H1 (cell line): ENCODE measurements at regions not wholly inside any gene's neighbourhood (a gene's known extent, or its start where the extent isn't known, plus 50 kb on each side); places are given as distances from the start of the nearest gene placed in this dataset.

Experiments
- CTCF ChIA-PET: fragments of 300-600 bp; sonication (Branson Sonifier 250); formaldehyde crosslinking; loops from one replicate; lab custom pipeline; 2021; ENCODE audit not compliant: partially characterized antibody; lab: Charles Lee
- POLR2A ChIA-PET: fragments of 300-600 bp; sonication (Branson Sonifier 250); formaldehyde crosslinking; loops from one replicate; lab custom pipeline; 2021; ENCODE audit warnings: inconsistent platforms; ENCODE audit not compliant: partially characterized antibody; lab: Charles Lee
- DNase-seq, 2 experiments: peaks; one replicate each; pipeline versions ENCODE4 v3.0.0 to v3.0.0-alpha.2; 2010 to 2022; ENCODE audit warnings: low spot score in 2 of 2, low read depth in 1 of 2, mixed read lengths in 1 of 2
- FAIRE-seq: peaks from 2 replicates; lab custom pipeline; 2011; peaks lifted over from hg19 to GRCh38; lab: Jason Lieb, UNC
- H2AFZ ChIP-seq: 2 replicates; pipeline ENCODE4 v1.8.1; 2012; ENCODE audit warnings: low read length, inconsistent platforms
- H2AK5ac ChIP-seq: 2 replicates; pipeline ENCODE4 v1.6.1; 2013; ENCODE audit warnings: low read depth, low read length
- H2BK120ac ChIP-seq: replicated peaks from 2 replicates; pipeline ENCODE3; 2013; ENCODE audit warnings: low read depth, low read length, inconsistent platforms
- H2BK12ac ChIP-seq: 2 replicates; pipeline ENCODE4 v1.6.1; 2013; ENCODE audit warnings: low read depth, low read length
- H2BK15ac ChIP-seq: 2 replicates; pipeline ENCODE4 v1.6.1; 2013; ENCODE audit warnings: low read length
- H2BK20ac ChIP-seq: 2 replicates; pipeline ENCODE4 v1.6.1; 2013; ENCODE audit warnings: low read length
- H2BK5ac ChIP-seq: 2 replicates; pipeline ENCODE4 v1.6.1; 2013; ENCODE audit warnings: low read depth, low read length
- H3K14ac ChIP-seq: 2 replicates; pipeline ENCODE4 v1.6.1; 2013; ENCODE audit warnings: inconsistent platforms; ENCODE audit not compliant: insufficient read length
- H3K18ac ChIP-seq: 2 replicates; pipeline ENCODE4 v1.6.1; 2013; ENCODE audit warnings: low read length; ENCODE audit errors: extremely low read depth
- H3K23ac ChIP-seq: 2 replicates; pipeline ENCODE4 v1.6.1; 2013; ENCODE audit warnings: inconsistent platforms; ENCODE audit not compliant: insufficient read length
- H3K23me2 ChIP-seq: 2 replicates; pipeline ENCODE4 v1.6.1; 2013; ENCODE audit warnings: low read depth, low read length
- H3K27ac ChIP-seq: 2 replicates; pipeline ENCODE4 v1.6.1; 2011; ENCODE audit warnings: low read depth, low read length, inconsistent platforms
- H3K27me3 ChIP-seq, 4 experiments: replicated peaks in 1 of 4; 1 replicate in 1 of 4; 2 replicates in 3 of 4; pipeline versions ENCODE4 v1.6.1 to v1.8.1; 2011 to 2013; ENCODE audit warnings: low read length in 3 of 4, mild to moderate bottlenecking in 3 of 4, inconsistent platforms in 2 of 4, mixed read lengths in 2 of 4, moderate library complexity in 1 of 4; ENCODE audit not compliant: control insufficient read depth in 3 of 4, insufficient read depth in 3 of 4; ENCODE audit errors: extremely low read depth in 1 of 4
- H3K36me3 ChIP-seq, 4 experiments: 2 replicates each; pipeline versions ENCODE4 v1.6.1 to v1.8.1; 2011 to 2013; ENCODE audit warnings: mild to moderate bottlenecking in 4 of 4, low read length in 3 of 4, moderate library complexity in 2 of 4, control low read depth in 1 of 4, inconsistent platforms in 1 of 4; ENCODE audit not compliant: insufficient read depth in 4 of 4, control insufficient read depth in 2 of 4
- H3K4ac ChIP-seq: replicated peaks from 2 replicates; pipeline ENCODE3; 2013; ENCODE audit warnings: low read length, low read depth, mixed read lengths, inconsistent platforms; ENCODE audit not compliant: insufficient read length
- H3K4me1 ChIP-seq, 4 experiments: replicated peaks in 1 of 4; 1 replicate in 1 of 4; 2 replicates in 3 of 4; pipeline versions ENCODE4 v1.6.1 to v1.8.1; 2011 to 2013; ENCODE audit warnings: low read length in 3 of 4, inconsistent platforms in 2 of 4, mixed read lengths in 1 of 4; ENCODE audit not compliant: insufficient read depth in 4 of 4, control insufficient read depth in 3 of 4
- H3K4me2 ChIP-seq, 2 experiments: 2 replicates each; pipeline versions ENCODE4 v1.6.1 to v1.8.1; 2011 to 2013; ENCODE audit warnings: low read depth in 2 of 2, low read length in 2 of 2, control low read depth in 1 of 2, inconsistent platforms in 1 of 2, mild to moderate bottlenecking in 1 of 2; ENCODE audit not compliant: insufficient read depth in 1 of 2
- H3K4me3 ChIP-seq, 4 experiments: fragments of 200-600, 300-600 bp in 1 of 4; sonication (generic), shearing (Covaris generic), sonication (Bioruptor Twin) in 1 of 4; 2 replicates each; pipeline versions ENCODE4 v1.5.1 to v1.8.1; 2011 to 2016; ENCODE audit warnings: low read length in 4 of 4, low read depth in 3 of 4, control low read depth in 2 of 4, inconsistent platforms in 2 of 4, mild to moderate bottlenecking in 2 of 4, mixed read lengths in 1 of 4, moderate library complexity in 1 of 4; ENCODE audit not compliant: insufficient read depth in 2 of 4; ENCODE audit errors: extremely low read depth in 1 of 4
- H3K56ac ChIP-seq: replicated peaks from 2 replicates; pipeline ENCODE3; 2013; ENCODE audit warnings: low read depth, mild to moderate bottlenecking, mixed read lengths, low read length, inconsistent platforms; ENCODE audit not compliant: insufficient read length
- H3K79me1 ChIP-seq: 2 replicates; pipeline ENCODE4 v1.6.1; 2013; ENCODE audit warnings: low read depth, low read length, control low read depth
- H3K79me2 ChIP-seq, 2 experiments: 2 replicates each; pipeline versions ENCODE4 v1.6.1 to v1.8.1; 2012 to 2013; ENCODE audit warnings: low read length in 2 of 2, mild to moderate bottlenecking in 2 of 2, inconsistent platforms in 1 of 2; ENCODE audit not compliant: insufficient read depth in 2 of 2, control insufficient read depth in 1 of 2
- H3K9ac ChIP-seq, 4 experiments: replicated peaks in 1 of 4; 1 replicate in 1 of 4; 2 replicates in 3 of 4; pipeline versions ENCODE4 v1.6.1 to v1.8.1; 2011 to 2013; ENCODE audit warnings: low read depth in 3 of 4, low read length in 3 of 4, control low read depth in 2 of 4, mild to moderate bottlenecking in 2 of 4, moderate library complexity in 2 of 4, inconsistent platforms in 1 of 4; ENCODE audit errors: extremely low read depth in 1 of 4
- H3K9me3 ChIP-seq, 2 experiments: 2 replicates each; pipeline versions ENCODE4 v1.6.1 to v1.8.1; 2012 to 2013; ENCODE audit warnings: mild to moderate bottlenecking in 2 of 2, moderate library complexity in 2 of 2, control low read depth in 1 of 2, inconsistent platforms in 1 of 2, low read depth in 1 of 2, low read length in 1 of 2, mixed read lengths in 1 of 2; ENCODE audit not compliant: insufficient read depth in 2 of 2
- H4K20me1 ChIP-seq, 2 experiments: replicated peaks in 1 of 2; 2 replicates each; pipeline versions ENCODE3 to v1.8.1; 2011 to 2013; ENCODE audit warnings: inconsistent platforms in 2 of 2, low read length in 2 of 2, mild to moderate bottlenecking in 1 of 2; ENCODE audit not compliant: insufficient read depth in 2 of 2, control insufficient read depth in 1 of 2
- H4K5ac ChIP-seq: 2 replicates; pipeline ENCODE4 v1.6.1; 2013; ENCODE audit warnings: low read length, low read depth, mixed read lengths, inconsistent platforms; ENCODE audit not compliant: insufficient read length
- H4K8ac ChIP-seq: 2 replicates; pipeline ENCODE4 v1.8.0; 2013; ENCODE audit warnings: mild to moderate bottlenecking, moderate library complexity, low read length, inconsistent platforms; ENCODE audit not compliant: insufficient read depth; ENCODE audit errors: extremely low read depth
- H4K91ac ChIP-seq: replicated peaks from 2 replicates; pipeline ENCODE3; 2013; ENCODE audit warnings: low read length, mixed read lengths, inconsistent platforms; ENCODE audit not compliant: insufficient read length
- BRCA1 ChIP-seq: IDR thresholded peaks from 2 replicates; pipeline ENCODE4 v1.6.1; 2012; ENCODE audit warnings: low read depth, low read length, improper control_type of control experiment
- CBX8 ChIP-seq: fragments of 300-800, 300-1000 bp; sonication (generic); IDR thresholded peaks from 2 replicates; pipeline ENCODE4 v1.7.1; 2016; ENCODE audit warnings: low read depth, low read length, borderline replicate concordance
- EZH2 ChIP-seq: fragments of 200-600 bp; sonication (generic); IDR thresholded peaks from 2 replicates; pipeline ENCODE4 v1.7.1; 2012; ENCODE audit warnings: low read depth, mild to moderate bottlenecking, moderate library complexity, low read length, inconsistent platforms; ENCODE audit not compliant: severe bottlenecking
- HDAC2 ChIP-seq, 2 experiments: fragments of 300-600 bp in 1 of 2; sonication (generic) in 1 of 2; IDR thresholded peaks; 2 replicates each; pipeline ENCODE4 v1.6.1; 2011 to 2012; ENCODE audit warnings: low read depth in 2 of 2, low read length in 2 of 2, mild to moderate bottlenecking in 2 of 2, moderate library complexity in 2 of 2, borderline replicate concordance in 1 of 2, inconsistent platforms in 1 of 2
- PHF8 ChIP-seq: fragments of 200-600 bp; sonication (generic); conservative IDR thresholded peaks from 2 replicates; pipeline ENCODE4 v1.7.1; 2012; ENCODE audit warnings: low read depth, mild to moderate bottlenecking, inconsistent platforms, low read length, moderate library complexity
- WGBS, 2 experiments: shearing (Covaris generic) in 1 of 2; methylation state at CpG; one replicate each; pipeline versions ENCODE4 v1.1.6 to v1.1.7; 2013 to 2015; ENCODE audit warnings: low lambda C conversion rate in 2 of 2, mixed read lengths in 2 of 2, inconsistent platforms in 1 of 2, low coverage in 1 of 2, missing lambda C conversion rate in 1 of 2; ENCODE audit not compliant: insufficient replicate concordance in 2 of 2, insufficient coverage in 1 of 2, insufficient read length in 1 of 2; ENCODE audit errors: extremely low coverage in 1 of 2, missing lambda C conversion rate in 1 of 2; 5-methylcytosine and 5-hydroxymethylcytosine counted together

DNA sequence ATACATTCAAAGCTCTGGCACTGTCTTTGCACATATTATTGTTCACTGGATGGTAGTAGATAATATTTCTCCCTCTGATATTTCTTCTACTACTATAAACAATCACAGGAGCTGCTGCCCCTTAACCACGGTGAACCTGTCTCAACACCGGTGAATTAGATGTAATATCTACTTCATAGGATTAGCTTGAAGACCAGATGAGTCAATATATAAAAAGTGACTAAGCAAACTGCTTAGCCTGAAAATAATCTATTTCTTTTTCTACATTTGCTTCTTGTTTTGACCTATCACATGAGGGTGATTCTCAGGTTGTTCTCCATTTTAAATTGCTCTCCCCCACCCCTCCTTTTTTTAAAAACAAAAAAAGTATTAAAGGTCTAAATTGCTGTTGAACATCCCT, 645.5 kb downstream of the ANKRD50 start:
- no peaks in the 10 kb centered on the region for H3K4me1 ChIP-seq
- no peaks in the 10 kb centered on the region; a peak in 1 of 8 replicates for H3K36me3 ChIP-seq
- no peaks in the 10 kb centered on the region for H3K79me2 ChIP-seq
- no peak overlapping the region for H2AFZ ChIP-seq
- no peak overlapping the region for H4K91ac ChIP-seq
- TF ChIP-seq CBX8 = no peak
- no peak for TF ChIP-seq EZH2
- no peak for TF ChIP-seq BRCA1
- TF ChIP-seq PHF8 = no peak
- no peak for TF ChIP-seq HDAC2 (IDR thresholded peaks at IDR 0.05; ENCODE audit: borderline replicate concordance in 1 of 2, low read depth in 2 of 2, low read length in 2 of 2)
- TF ChIP-seq, all 59 proteins: peak for 0
- no peak overlapping the region for H4K5ac ChIP-seq
- no peak overlapping the region for H3K4ac ChIP-seq
- no peak overlapping the region for H2BK20ac ChIP-seq
- no peak overlapping the region for H3K14ac ChIP-seq
- H3K9ac ChIP-seq = no peak overlapping the region
- no peak overlapping the region for H2BK12ac ChIP-seq
- no peak overlapping the region for H2BK120ac ChIP-seq
- no peak overlapping the region for H3K4me3 ChIP-seq
- WGBS, 2 experiments = 100% methylated on average over 2 of the region's 2 CpGs; no CpG with 5 or more reads in 1 of the 2 experiments
- peaks cover 2 to 5% of the 10 kb centered on the region in 2 experiments; a peak in 1 of 4 replicates for H3K9me3 ChIP-seq
- ChIA-PET POLR2A (no interaction called here), CTCF (no interaction called here)
- no peak overlapping the region for H2BK5ac ChIP-seq
- DNase-seq (no peak), FAIRE-seq (no peak)
- H3K23ac ChIP-seq = no peak overlapping the region
- H3K79me1 ChIP-seq = no peaks in the 10 kb centered on the region
- no peak overlapping the region for H4K8ac ChIP-seq
- H3K27me3 ChIP-seq = no peaks in the 10 kb centered on the region
- H3K23me2 ChIP-seq = no peaks in the 10 kb centered on the region
- no peak overlapping the region for H2AK5ac ChIP-seq
- no peak overlapping the region for H3K27ac ChIP-seq
- H4K20me1 ChIP-seq = no peaks in the 10 kb centered on the region
- no peak overlapping the region for H3K56ac ChIP-seq
- H3K4me2 ChIP-seq = no peak overlapping the region
- H3K18ac ChIP-seq = no peak overlapping the region
- no peak overlapping the region for H2BK15ac ChIP-seq
